Gastrocnemius medialis (tissue), 4 donors: ENCODE measurements at regions not wholly inside any gene's neighbourhood (a gene's known extent, or its start where the extent isn't known, plus 50 kb on each side); places are given as distances from the start of the nearest gene placed in this dataset.
"Not testable (repeated sequence)": the region's sequence is repeated elsewhere in the genome, so short reads cannot be mapped to it uniquely, and the experiment has no call there.

Experiments
- ATAC-seq, 2 donors: fragments of 150-250 bp; one replicate each; pipeline ENCODE4 v1.9.1; 2016
- DNase-seq, 2 donors: peaks; one replicate each; pipeline ENCODE4 v3.0.0-alpha.2; 2019
- H3K27ac ChIP-seq, 4 donors: fragments of 200-600 bp; sonication (generic); 1 replicate in 1 of 4; 2 replicates in 3 of 4; pipeline ENCODE4 v1.5.1; 2016 to 2018; ENCODE audit warnings: mild to moderate bottlenecking in 2 of 4, moderate library complexity in 1 of 4
- H3K27me3 ChIP-seq, 3 donors: fragments of 200-600 bp; sonication (generic) in 2 of 3; 1 replicate in 1 of 3; 2 replicates in 2 of 3; pipeline versions ENCODE4 v1.5.1 to v1.6.0; 2016 to 2019; ENCODE audit warnings: mild to moderate bottlenecking in 1 of 3, moderate library complexity in 1 of 3
- H3K36me3 ChIP-seq, 2 donors: fragments of 200-600 bp; sonication (generic) in 1 of 2; one replicate each; pipeline ENCODE4 v1.5.1; 2017 to 2018
- H3K4me1 ChIP-seq, 2 donors: fragments of 200-600 bp; sonication (generic) in 1 of 2; one replicate each; pipeline ENCODE4 v1.5.1; 2016 to 2017; ENCODE audit warnings: mild to moderate bottlenecking in 2 of 2
- H3K4me3 ChIP-seq, 4 donors: fragments of 200-600 bp; sonication (generic) in 3 of 4; 1 replicate in 1 of 4; 2 replicates in 3 of 4; pipeline ENCODE4 v1.5.1; 2016 to 2019; ENCODE audit warnings: mild to moderate bottlenecking in 2 of 4
- H3K9me3 ChIP-seq, 3 donors: fragments of 200-600 bp; sonication (generic) in 2 of 3; 1 replicate in 1 of 3; 2 replicates in 2 of 3; pipeline ENCODE4 v1.5.1; 2016 to 2019
- CTCF ChIP-seq, 5 experiments: fragments of 450-650 bp in 3 of 5; fragments of 200-600 bp in 2 of 5; sonication (generic) in 2 of 5; IDR thresholded peaks in 4 of 5; conservative IDR thresholded peaks in 1 of 5; 1 replicate in 4 of 5; 2 replicates in 1 of 5; pipeline ENCODE4 v1.5.1; 2016 to 2019; ENCODE audit warnings: antibody characterized with exemption in 5 of 5, mild to moderate bottlenecking in 3 of 5, moderate library complexity in 3 of 5
- POLR2A ChIP-seq, 2 donors: fragments of 450-650 bp; IDR thresholded peaks; one replicate each; pipeline ENCODE4 v1.6.1; 2017; ENCODE audit warnings: antibody characterized with exemption in 2 of 2, mild to moderate bottlenecking in 2 of 2, moderate library complexity in 2 of 2
- in situ Hi-C, 4 donors: fragments of 200-750 bp; cut with MboI; loops; one replicate each; pipeline versions ENCODE4 v1.15.0 to v1.8.0; 2017; ENCODE audit warnings: low sequenced_read_pairs in 4 of 4
- intact Hi-C: fragments of 100-400 bp; cut with DNase I; formaldehyde crosslinking; loops from one replicate; pipeline ENCODE4 v1.15.1; 2023; ENCODE audit warnings: low total_unique reads

- DNase-seq (no peak), ATAC-seq (no peak)
- Histone ChIP-seq H3K27ac (no peak overlapping the region), H3K4me3 (no peak overlapping the region), H3K36me3 (no peaks in the 10 kb centered on the region), H3K9me3 (no peaks in the 10 kb centered on the region), H3K27me3 (peaks cover 0 to 5% (median 4%) of the 10 kb centered on the region in 3 donors), H3K4me1 (no peaks in the 10 kb centered on the region)
- intact Hi-C loops (loop anchor here (10.0 kb wide), 1 partner anchor 341 kb away; no protein-coding TSS in a partner anchor), in situ Hi-C loops (no loop called here)
- TF ChIP-seq POLR2A (IDR thresholded peaks at IDR 0.05) = no peak
Measured at GRCh38 chr2:95685513-95685912, 93.7 kb downstream of the TRIM43 start.

- peak in 1 of 2 donors; percentile 23 for DNase-seq
- in situ Hi-C loops, H3K27me3 ChIP-seq, H3K4me1 ChIP-seq, H3K36me3 ChIP-seq, H3K4me3 ChIP-seq, H3K9me3 ChIP-seq: not testable (repeated sequence)
- intact Hi-C loops = loop anchor here (10.0 kb wide), 1 partner anchor 341 kb away; no protein-coding TSS in a partner anchor
- ATAC-seq = peak; percentile 47 to 49
- peak overlapping the region in 1 of 4 donors; percentile 13 for H3K27ac ChIP-seq
Measured at GRCh38 chr2:95686056-95686825, 94.4 kb downstream of the TRIM43 start.

DNA sequence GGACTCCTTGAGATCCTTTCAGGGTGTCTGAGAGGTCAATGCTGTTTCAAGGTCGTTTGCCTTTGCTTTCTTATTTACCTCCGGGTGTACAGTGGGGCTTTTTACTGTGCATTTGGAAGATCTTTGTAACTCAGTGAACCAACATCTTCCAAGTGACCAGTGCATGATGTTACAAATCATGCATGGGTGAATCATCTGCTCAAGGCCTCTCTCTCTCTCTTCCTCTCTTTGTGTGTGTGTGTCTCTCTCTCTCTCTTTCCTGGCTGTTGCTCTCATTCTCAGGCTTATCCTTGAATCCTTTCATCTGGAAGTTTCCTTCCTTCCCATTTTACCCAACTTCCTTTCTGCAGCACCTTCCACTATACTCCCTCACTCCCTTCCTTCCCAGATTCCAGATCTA lies 96.1 kb downstream of the TRIM43 start:
- H3K27ac ChIP-seq = peak overlapping the region in 1 of 4 donors; percentile 11
- DNase-seq, H3K4me3 ChIP-seq, ATAC-seq, in situ Hi-C loops, H3K4me1 ChIP-seq, H3K27me3 ChIP-seq, H3K9me3 ChIP-seq, H3K36me3 ChIP-seq: not testable (repeated sequence)
- intact Hi-C loops = loop anchor here (10.0 kb wide), 1 partner anchor 343 kb away; no protein-coding TSS in a partner anchor

GRCh38 chr2:95691210-95691609 lies 99.4 kb downstream of the TRIM43 start:
- ATAC-seq, H3K9me3 ChIP-seq, H3K27ac ChIP-seq, H3K36me3 ChIP-seq, H3K4me3 ChIP-seq, H3K4me1 ChIP-seq, intact Hi-C loops, H3K27me3 ChIP-seq, in situ Hi-C loops, DNase-seq: not testable (repeated sequence)

DNA sequence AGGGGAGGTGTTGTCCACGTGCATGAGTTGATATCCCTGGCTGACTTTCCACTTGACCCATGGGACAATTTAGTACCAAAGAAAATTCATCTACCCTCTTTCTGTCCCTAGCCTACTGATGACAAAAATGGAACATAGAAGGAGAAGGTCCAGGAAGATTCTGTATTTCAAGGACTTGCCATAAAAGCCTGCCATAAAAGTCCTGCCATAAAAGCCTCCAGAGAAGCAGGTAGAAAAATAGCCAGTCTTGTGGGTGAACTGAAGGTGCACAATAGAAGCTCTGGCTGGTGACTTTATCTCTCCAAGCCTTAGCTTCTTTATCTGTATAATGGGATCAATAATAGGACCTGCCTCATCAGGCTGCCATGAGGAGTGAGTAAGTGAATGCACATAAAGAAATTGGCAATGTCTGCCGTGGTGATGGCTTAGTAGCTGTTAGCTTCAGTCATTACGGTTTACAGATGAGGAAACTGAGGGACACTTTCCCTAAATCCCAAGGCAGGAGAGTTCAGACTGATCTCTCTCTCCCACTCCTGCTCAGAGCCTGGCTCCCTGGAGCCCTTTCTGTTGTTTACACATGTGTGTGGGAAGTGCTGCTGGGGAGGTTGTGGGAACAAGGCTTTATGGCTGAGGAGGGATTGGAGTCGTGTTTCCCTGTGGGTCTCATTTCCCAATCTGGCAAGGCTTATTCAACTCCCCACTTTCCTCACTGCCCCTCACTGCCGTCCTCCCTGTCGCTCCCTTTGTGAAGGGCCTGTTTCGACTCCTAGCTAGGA lies 101.5 kb downstream of the TRIM43 start:
- H3K36me3 ChIP-seq, H3K4me1 ChIP-seq, intact Hi-C loops, in situ Hi-C loops, H3K9me3 ChIP-seq, H3K27ac ChIP-seq, H3K4me3 ChIP-seq, H3K27me3 ChIP-seq: not testable (repeated sequence)
- DNase-seq (peak; percentile 22 to 47), ATAC-seq (peak; percentile 68 to 77)

DNA sequence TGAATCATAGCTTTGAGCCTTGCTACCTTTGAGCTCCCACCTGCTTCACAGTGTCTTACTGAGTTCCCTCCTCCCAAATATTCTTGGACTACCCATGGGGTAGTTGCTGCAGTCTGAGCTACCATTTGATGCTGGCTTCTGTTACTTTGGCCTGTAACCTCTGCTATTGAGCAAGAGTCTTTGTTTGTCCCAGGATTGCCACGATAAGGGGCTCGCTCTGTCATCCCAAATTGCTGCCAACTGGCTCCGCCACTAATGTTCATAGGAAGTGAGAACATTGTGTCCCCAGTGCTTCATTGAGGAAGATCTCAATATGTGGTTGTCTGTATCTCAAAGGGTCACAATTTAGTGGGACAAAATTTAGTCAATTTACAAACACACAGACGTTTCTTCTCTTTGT lies 103.8 kb downstream of the TRIM43 start:
- ATAC-seq = peak; percentile 79 to 90

More for the DNA sequence above, 103.8 kb downstream of the TRIM43 start:
- Histone ChIP-seq H3K9me3 (no peaks in the 10 kb centered on the region), H3K27ac (peak overlapping the region; percentile 34 to 62 (median 39)), H3K4me1 (no peaks in the 10 kb centered on the region), H3K27me3 (no peaks in the 10 kb centered on the region), H3K36me3 (no peaks in the 10 kb centered on the region), H3K4me3 (no peak overlapping the region)
- peak; percentile 61 to 84 for DNase-seq
- TF ChIP-seq POLR2A (IDR thresholded peaks at IDR 0.05) = no peak
- no peak for TF ChIP-seq CTCF (IDR thresholded peaks at IDR 0.05 in 4 of 5, conservative IDR thresholded peaks at IDR 0.05 in 1 of 5)
- in situ Hi-C loops (no loop called here), intact Hi-C loops (no loop called here)
